GM12874 (cell line): ENCODE measurements at regions not wholly inside any gene's neighbourhood (a gene's known extent, or its start where the extent isn't known, plus 50 kb on each side); places are given as distances from the start of the nearest gene placed in this dataset.

Source experiments
- TF ChIP-seq, protein P1 (sequence below): IDR thresholded peaks from 2 replicates; pipeline ENCODE4 v1.5.1; 2011; ENCODE audit warnings: low read depth, mild to moderate bottlenecking, control low read depth, low read length, moderate library complexity; ENCODE audit not compliant: insufficient read depth

DNA sequence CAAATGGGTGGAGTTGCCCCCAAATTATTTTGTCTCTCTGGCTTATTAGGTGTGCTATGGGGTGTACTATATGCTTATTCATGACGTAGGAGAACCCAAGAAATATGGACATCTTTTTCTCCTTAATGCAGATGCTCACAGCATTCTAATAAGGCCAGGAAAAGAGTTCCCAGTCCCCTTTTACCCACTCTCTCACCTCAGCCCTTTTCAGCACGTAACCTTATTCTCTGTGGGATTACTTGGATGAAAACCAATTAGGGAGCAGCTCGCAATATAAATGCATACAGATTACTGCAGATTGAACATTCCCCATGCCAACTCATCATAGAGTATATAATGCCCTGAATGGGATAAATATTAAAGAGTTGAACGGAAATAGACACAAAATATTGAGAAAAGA, 891.2 kb upstream of the POU3F3 start:
- TF ChIP-seq, protein P1, sequence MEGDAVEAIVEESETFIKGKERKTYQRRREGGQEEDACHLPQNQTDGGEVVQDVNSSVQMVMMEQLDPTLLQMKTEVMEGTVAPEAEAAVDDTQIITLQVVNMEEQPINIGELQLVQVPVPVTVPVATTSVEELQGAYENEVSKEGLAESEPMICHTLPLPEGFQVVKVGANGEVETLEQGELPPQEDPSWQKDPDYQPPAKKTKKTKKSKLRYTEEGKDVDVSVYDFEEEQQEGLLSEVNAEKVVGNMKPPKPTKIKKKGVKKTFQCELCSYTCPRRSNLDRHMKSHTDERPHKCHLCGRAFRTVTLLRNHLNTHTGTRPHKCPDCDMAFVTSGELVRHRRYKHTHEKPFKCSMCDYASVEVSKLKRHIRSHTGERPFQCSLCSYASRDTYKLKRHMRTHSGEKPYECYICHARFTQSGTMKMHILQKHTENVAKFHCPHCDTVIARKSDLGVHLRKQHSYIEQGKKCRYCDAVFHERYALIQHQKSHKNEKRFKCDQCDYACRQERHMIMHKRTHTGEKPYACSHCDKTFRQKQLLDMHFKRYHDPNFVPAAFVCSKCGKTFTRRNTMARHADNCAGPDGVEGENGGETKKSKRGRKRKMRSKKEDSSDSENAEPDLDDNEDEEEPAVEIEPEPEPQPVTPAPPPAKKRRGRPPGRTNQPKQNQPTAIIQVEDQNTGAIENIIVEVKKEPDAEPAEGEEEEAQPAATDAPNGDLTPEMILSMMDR: no peak

DNA sequence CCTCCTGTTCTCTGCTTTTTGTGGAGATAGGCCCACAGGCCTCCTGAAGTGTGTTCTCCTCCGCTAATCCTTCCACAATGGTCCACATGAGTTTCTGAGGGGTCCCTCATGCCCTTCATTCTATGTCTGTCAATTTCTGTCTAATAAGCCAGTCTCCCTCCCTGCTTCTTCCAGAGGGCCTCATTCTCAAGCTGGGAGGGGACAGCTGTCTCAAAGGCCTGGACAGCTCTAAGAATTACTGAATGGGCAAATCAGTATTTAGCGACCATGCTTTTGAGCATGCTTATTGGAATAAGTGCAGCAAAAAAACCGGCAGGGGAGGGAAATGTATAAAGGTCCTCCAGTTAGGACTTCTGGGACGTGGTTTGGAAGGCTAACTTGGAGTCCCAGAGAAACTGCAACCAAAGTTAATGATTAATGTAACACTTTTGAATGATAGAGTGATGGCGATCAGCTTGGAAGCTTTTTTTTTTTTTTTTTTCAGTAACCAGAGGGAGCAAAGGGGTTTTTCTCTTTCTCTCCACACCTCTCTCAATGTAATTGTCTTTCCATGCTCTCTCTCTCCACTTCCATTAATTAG, 890.7 kb upstream of the POU3F3 start:
- TF ChIP-seq, protein P1: no peak

DNA sequence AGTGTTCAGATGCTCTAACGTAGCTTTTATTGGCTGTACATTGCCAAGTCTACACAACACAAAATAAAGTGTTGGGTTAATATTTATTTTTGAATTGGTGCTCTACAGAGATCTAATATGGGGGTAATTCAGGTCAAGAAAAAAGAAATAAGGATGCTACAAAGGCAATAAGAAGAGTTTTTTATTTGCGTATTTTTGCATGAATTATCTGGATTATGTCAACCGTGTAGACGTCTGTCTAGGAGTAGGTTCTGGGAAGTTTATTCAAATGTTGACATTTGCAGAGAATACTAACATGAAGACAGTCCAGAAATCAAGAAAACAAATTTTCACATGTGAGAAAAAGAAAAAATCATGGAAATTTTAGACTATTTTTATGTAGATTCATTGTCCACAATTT, 876.7 kb upstream of the POU3F3 start:
- TF ChIP-seq, protein P1: no peak

DNA sequence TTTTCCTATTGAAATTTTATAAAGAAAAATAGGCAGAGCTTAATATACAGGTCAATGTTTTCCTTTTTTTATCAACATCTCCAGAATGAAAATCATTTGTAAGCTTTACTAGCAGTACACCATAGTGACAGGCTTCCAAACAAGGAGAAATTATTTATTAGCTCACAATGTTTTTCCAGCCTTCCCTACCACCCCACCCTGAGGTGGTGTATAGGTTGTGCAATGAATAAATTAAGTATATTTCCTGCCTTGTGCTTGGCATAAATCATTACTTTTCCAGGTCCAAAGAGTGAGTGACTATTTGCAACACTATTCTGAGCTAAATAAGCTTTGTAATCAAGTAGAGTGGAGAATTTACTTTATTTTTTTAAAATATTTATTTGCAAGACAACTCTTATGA, 876.2 kb upstream of the POU3F3 start:
- TF ChIP-seq, protein P1: no peak

DNA sequence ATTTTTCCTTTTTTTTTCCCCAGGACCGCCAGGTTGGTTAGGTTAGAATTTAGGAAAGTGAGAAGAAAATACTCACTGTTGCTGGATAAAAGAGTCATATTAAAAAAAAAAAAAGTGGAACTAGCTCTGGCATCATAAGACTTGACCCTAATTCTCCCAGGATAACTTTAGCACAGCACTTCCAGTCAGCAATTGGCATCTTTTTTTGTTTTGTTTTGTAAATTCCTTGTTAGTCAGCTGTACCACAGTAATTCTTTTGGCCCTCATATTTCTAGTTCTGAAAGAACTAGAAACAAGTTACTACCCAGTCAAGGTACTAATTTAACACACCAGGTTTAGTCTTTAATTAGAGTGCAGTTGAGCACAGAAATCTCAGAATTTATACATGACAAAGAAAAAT, 873.5 kb upstream of the POU3F3 start:
- TF ChIP-seq, protein P1: no peak

DNA sequence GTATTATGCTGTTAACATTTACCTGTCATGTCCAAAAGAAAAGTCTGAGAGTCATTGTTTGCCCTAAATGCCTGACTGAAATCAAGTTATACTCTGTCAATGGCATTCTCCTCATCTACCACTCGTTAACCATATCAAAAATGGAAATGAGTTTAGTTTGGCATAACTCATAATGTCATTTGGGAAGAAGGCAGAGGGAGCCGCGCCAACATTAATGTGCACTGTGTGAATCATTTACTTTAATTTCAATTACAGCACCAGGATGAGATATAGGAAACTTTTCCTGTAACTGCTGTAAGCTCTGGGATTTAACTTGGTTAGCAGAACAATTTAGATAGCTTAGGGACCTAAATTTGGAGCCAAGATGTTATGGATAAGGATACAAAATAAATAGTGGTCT, 871.2 kb upstream of the POU3F3 start:
- TF ChIP-seq, protein P1: no peak

DNA sequence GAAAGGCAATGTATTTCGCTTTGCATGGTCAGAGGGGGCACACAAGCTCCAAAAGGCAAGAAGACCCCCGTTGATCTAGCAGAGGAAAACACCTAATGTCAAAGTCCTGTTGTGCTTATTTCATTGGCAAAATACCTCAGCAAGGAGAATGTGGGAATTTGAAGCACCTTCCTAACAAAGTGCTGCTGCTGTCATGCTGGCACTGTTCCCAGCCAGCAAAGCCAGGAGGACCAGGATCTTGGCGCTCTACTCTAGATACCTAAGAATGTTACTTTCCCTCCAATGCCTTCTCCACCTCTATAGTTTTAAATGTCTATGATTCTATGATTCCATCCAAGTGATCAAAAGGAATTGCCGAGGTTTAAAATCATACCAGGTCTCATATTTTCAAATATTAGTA, 867.9 kb upstream of the POU3F3 start:
- TF ChIP-seq, protein P1: no peak
